ENCODE measurements at regions not wholly inside any gene's neighbourhood (a gene's known extent, or its start where the extent isn't known, plus 50 kb on each side); places are given as distances from the start of the nearest gene placed in this dataset.

- TF ChIP-seq, protein P1, sequence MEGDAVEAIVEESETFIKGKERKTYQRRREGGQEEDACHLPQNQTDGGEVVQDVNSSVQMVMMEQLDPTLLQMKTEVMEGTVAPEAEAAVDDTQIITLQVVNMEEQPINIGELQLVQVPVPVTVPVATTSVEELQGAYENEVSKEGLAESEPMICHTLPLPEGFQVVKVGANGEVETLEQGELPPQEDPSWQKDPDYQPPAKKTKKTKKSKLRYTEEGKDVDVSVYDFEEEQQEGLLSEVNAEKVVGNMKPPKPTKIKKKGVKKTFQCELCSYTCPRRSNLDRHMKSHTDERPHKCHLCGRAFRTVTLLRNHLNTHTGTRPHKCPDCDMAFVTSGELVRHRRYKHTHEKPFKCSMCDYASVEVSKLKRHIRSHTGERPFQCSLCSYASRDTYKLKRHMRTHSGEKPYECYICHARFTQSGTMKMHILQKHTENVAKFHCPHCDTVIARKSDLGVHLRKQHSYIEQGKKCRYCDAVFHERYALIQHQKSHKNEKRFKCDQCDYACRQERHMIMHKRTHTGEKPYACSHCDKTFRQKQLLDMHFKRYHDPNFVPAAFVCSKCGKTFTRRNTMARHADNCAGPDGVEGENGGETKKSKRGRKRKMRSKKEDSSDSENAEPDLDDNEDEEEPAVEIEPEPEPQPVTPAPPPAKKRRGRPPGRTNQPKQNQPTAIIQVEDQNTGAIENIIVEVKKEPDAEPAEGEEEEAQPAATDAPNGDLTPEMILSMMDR (IDR thresholded peaks at IDR 0.05), result no peak
- TF ChIP-seq POLR2A (IDR thresholded peaks at IDR 0.05), result no peak
Observed at GRCh38 chr21:29481081-29481480, 182.4 kb downstream of the BACH1 start.

All from ovary (tissue), 3 donors.